Upper lobe of left lung (tissue), 6 donors: ENCODE measurements at regions not wholly inside any gene's neighbourhood (a gene's known extent, or its start where the extent isn't known, plus 50 kb on each side); places are given as distances from the start of the nearest gene placed in this dataset.

Experiments
- ATAC-seq, 2 donors: fragments of 200-7000 bp; cut with Tn5 transposase; one replicate each; pipeline ENCODE4 v1.9.1; 2022; ENCODE audit warnings: mild to moderate bottlenecking in 2 of 2, moderate library complexity in 2 of 2; ENCODE audit not compliant: low FRiP score in 2 of 2
- DNase-seq, 2 donors: peaks; one replicate each; pipeline ENCODE4 v3.0.0-alpha.2; 2019 to 2020
- H3K27ac ChIP-seq, 4 donors: fragments of 200-600 bp; sonication (generic); one replicate each; pipeline ENCODE4 v1.5.1; 2016 to 2019
- H3K27me3 ChIP-seq, 4 donors: fragments of 200-600 bp; sonication (generic); one replicate each; pipeline ENCODE4 v1.5.1; 2017 to 2019
- H3K36me3 ChIP-seq, 4 donors: fragments of 200-600 bp; sonication (generic); one replicate each; pipeline ENCODE4 v1.5.1; 2016 to 2019
- H3K4me1 ChIP-seq, 4 donors: fragments of 200-600 bp; sonication (generic); one replicate each; pipeline ENCODE4 v1.5.1; 2018 to 2019
- H3K4me3 ChIP-seq, 4 donors: fragments of 200-600 bp; sonication (generic); one replicate each; pipeline ENCODE4 v1.5.1; 2017 to 2019; ENCODE audit warnings: mild to moderate bottlenecking in 2 of 4, moderate library complexity in 1 of 4
- H3K9me3 ChIP-seq, 4 donors: fragments of 200-600 bp; sonication (generic); one replicate each; pipeline ENCODE4 v1.5.1; 2018 to 2019
- EP300 ChIP-seq, 4 donors: sonication (generic); formaldehyde crosslinking; IDR thresholded peaks; one replicate each; pipeline ENCODE4 v1.5.1; 2017; ENCODE audit warnings: antibody characterized with exemption in 4 of 4, control low read depth in 2 of 4
- POLR2A ChIP-seq, 4 donors: fragments of 450-650 bp; IDR thresholded peaks; one replicate each; pipeline ENCODE4 v1.5.1; 2016 to 2017; ENCODE audit warnings: antibody characterized with exemption in 4 of 4, mild to moderate bottlenecking in 2 of 4
- POLR2AphosphoS5 ChIP-seq, 2 donors: sonication (generic); formaldehyde crosslinking; IDR thresholded peaks; one replicate each; pipeline ENCODE4 v1.5.1; 2017; ENCODE audit warnings: antibody characterized with exemption in 2 of 2
- WGBS, 2 donors: methylation state at CpG; one replicate each; pipeline ENCODE4 v1.1.5; 2017 to 2018; 5-methylcytosine and 5-hydroxymethylcytosine counted together
- TF ChIP-seq, protein P1 (sequence below), 6 experiments: fragments of 450-650 bp in 4 of 6; fragments of 200-600 bp in 2 of 6; sonication (generic) in 2 of 6; IDR thresholded peaks; one replicate each; pipeline ENCODE4 v1.5.1; 2016 to 2019; ENCODE audit warnings: antibody characterized with exemption in 6 of 6
- donor health status: DM: no; HTN: no; CAD: no; lungs with moderate emphysema.
- donor health status: DM: no; HTN: yes; CAD: no; lungs with severe emphysema.

DNA sequence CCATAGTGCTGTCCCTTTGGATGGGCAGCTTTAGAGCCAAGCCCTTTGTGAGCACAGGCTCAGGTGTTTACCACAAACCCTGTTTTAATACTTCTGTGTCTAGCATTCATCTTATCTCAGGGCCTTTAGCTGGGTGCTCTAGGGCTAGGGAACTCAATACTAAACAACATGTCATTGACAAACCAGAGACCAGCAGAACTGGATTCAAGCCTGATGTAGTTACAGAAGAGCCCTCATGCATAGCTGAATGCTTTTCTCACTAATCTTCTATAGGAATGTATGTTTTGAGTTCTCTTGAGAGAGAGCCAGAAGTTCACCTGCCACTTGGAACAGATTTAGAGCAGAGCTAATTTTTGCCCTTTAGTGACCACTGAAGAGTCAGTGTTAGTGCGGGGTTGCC lies 142.6 kb downstream of the DCK start:
- DNase-seq (no peak), ATAC-seq (no peak)
- no peaks in the 10 kb centered on the region for H3K9me3 ChIP-seq
- TF ChIP-seq POLR2A (IDR thresholded peaks at IDR 0.05) (no peak), EP300 (IDR thresholded peaks at IDR 0.05) (no peak), POLR2AphosphoS5 (IDR thresholded peaks at IDR 0.05) (no peak)
- TF ChIP-seq, protein P1, sequence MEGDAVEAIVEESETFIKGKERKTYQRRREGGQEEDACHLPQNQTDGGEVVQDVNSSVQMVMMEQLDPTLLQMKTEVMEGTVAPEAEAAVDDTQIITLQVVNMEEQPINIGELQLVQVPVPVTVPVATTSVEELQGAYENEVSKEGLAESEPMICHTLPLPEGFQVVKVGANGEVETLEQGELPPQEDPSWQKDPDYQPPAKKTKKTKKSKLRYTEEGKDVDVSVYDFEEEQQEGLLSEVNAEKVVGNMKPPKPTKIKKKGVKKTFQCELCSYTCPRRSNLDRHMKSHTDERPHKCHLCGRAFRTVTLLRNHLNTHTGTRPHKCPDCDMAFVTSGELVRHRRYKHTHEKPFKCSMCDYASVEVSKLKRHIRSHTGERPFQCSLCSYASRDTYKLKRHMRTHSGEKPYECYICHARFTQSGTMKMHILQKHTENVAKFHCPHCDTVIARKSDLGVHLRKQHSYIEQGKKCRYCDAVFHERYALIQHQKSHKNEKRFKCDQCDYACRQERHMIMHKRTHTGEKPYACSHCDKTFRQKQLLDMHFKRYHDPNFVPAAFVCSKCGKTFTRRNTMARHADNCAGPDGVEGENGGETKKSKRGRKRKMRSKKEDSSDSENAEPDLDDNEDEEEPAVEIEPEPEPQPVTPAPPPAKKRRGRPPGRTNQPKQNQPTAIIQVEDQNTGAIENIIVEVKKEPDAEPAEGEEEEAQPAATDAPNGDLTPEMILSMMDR (IDR thresholded peaks at IDR 0.05): no peak
- 71 to 82% methylated on average over 1 of the region's 1 CpG for WGBS, 2 donors
- H3K36me3 ChIP-seq: no peaks in the 10 kb centered on the region
- no peaks in the 10 kb centered on the region for H3K4me1 ChIP-seq
- no peaks in the 10 kb centered on the region for H3K27me3 ChIP-seq
- no peak overlapping the region for H3K4me3 ChIP-seq
- no peak overlapping the region for H3K27ac ChIP-seq

DNA sequence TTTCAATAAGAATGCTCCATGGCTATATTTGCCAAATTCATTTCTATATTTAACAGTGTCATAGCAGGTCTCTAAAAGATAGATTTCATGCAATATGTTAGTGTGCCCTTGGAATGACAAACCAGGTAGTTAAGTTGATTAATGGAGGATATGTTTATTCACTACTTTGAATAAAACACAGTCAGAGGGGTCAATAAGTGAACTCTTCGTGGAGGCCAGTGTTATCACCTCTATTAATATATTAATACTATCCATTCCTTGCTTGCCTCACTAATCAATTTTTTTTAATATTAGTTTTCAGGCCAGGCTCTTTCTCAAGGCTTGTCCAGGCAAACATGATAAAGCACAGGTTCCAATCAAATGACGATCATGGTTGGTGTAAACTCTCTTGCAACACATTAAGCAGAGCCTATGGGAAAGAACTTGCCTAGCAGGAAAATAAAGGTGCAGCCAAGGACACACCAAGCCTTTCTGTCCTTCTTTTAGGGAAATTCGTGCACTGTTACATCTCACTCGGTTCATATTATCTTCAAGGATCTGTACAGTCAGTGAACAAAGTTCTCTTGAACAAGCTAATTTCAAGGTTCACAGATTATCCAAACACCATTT lies 144.7 kb downstream of the DCK start:
- DNase-seq: no peak

DNA sequence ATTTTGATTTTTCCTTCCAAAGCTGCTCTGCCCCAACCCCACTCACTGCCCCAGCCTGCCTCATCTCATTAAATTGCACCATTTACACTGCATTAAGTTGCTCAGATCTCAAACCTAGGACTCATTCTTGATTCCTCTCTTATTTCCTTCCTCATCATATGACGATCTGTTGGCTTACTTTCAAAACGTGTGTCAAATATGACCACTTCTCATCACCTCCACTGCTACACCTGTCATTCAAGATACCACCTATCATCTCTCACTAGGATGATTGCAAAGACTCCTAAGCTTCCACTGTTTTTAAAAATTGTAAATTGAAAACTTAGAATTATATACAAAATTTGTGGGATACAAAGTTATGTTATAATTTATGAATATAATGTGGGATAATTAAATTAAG lies 147.1 kb downstream of the DCK start:
- no peak overlapping the region for H3K27ac ChIP-seq
- H3K27me3 ChIP-seq: no peaks in the 10 kb centered on the region
- TF ChIP-seq, protein P1 (IDR thresholded peaks at IDR 0.05): no peak
- TF ChIP-seq POLR2A (IDR thresholded peaks at IDR 0.05): no peak
- no peak for TF ChIP-seq POLR2AphosphoS5 (IDR thresholded peaks at IDR 0.05)
- no peak for TF ChIP-seq EP300 (IDR thresholded peaks at IDR 0.05)
- no peaks in the 10 kb centered on the region for H3K36me3 ChIP-seq
- DNase-seq (no peak), ATAC-seq (no peak)
- H3K4me1 ChIP-seq: no peaks in the 10 kb centered on the region
- WGBS, 2 donors: 62 to 63% methylated on average over 2 of the region's 2 CpGs
- H3K9me3 ChIP-seq: no peaks in the 10 kb centered on the region
- no peak overlapping the region for H3K4me3 ChIP-seq

More for the DNA sequence above, 144.7 kb downstream of the DCK start:
- no peaks in the 10 kb centered on the region for H3K9me3 ChIP-seq
- H3K36me3 ChIP-seq: no peaks in the 10 kb centered on the region
- TF ChIP-seq, protein P1 (IDR thresholded peaks at IDR 0.05): no peak
- TF ChIP-seq POLR2AphosphoS5 (IDR thresholded peaks at IDR 0.05) (no peak), POLR2A (IDR thresholded peaks at IDR 0.05) (no peak), EP300 (IDR thresholded peaks at IDR 0.05) (no peak)
- no peak for ATAC-seq
- WGBS, 2 donors: 73 to 78% methylated on average over 3 to 4 of the region's 4 CpGs
- no peaks in the 10 kb centered on the region for H3K4me1 ChIP-seq
- no peak overlapping the region for H3K27ac ChIP-seq
- no peaks in the 10 kb centered on the region for H3K27me3 ChIP-seq
- no peak overlapping the region for H3K4me3 ChIP-seq

DNA sequence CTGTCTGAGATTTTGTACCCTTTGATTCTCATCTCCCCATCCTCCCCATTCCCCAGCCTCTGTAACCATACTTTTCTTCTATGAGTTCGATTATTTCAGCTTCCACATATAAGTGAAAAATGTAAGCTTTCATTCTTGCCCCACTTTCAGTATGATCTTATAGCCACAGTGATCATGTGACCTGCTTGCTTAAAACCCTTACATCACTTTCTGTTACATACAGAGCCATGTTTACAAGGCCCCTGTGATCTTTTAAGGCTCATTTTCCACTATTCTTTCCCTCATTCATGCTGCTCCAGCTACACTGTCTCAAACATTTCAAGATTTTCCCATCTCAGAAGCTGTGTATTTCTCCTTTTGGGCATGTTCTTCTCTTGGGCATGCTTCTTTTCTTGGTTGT lies 147.7 kb downstream of the DCK start:
- Histone ChIP-seq H3K27me3 (no peaks in the 10 kb centered on the region), H3K36me3 (no peaks in the 10 kb centered on the region), H3K9me3 (no peaks in the 10 kb centered on the region), H3K27ac (no peak overlapping the region), H3K4me1 (no peaks in the 10 kb centered on the region), H3K4me3 (no peak overlapping the region)
- DNase-seq (no peak), ATAC-seq (no peak)
- TF ChIP-seq POLR2A (IDR thresholded peaks at IDR 0.05) (no peak), POLR2AphosphoS5 (IDR thresholded peaks at IDR 0.05) (no peak), EP300 (IDR thresholded peaks at IDR 0.05) (no peak)
- TF ChIP-seq, protein P1 (IDR thresholded peaks at IDR 0.05): no peak
- WGBS, 2 donors: 69 to 73% methylated on average over 1 of the region's 1 CpG

DNA sequence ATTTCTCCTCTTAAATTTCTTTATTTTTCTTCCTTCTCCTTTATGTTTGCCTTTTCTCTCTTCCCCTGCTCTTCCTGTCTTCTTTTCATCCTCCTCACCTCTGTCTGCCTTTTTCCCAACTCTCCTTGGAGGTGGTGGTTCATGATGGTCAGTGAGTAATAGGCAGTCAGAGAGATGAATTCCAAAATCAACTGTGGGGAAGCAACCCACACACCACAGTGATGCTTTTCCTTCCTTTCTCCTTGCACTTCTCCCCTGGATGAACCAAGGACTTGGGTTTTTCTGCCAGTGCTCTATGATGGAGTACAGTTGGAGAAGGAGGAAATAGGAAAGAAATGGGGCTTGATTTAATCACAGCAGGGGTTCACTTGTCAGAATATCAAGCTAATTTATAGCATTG lies 153.8 kb downstream of the DCK start:
- Histone ChIP-seq H3K27ac (no peak overlapping the region), H3K9me3 (peaks cover 0 to 4% (median 0%) of the 10 kb centered on the region in 4 donors), H3K27me3 (no peaks in the 10 kb centered on the region), H3K36me3 (no peaks in the 10 kb centered on the region), H3K4me1 (no peaks in the 10 kb centered on the region), H3K4me3 (no peak overlapping the region)
- TF ChIP-seq EP300 (IDR thresholded peaks at IDR 0.05) (no peak), POLR2AphosphoS5 (IDR thresholded peaks at IDR 0.05) (no peak), POLR2A (IDR thresholded peaks at IDR 0.05) (no peak)
- TF ChIP-seq, protein P1 (IDR thresholded peaks at IDR 0.05): no peak
- ATAC-seq: no peak
- no peak for DNase-seq
